B cell (primary cell): ENCODE measurements at regions not wholly inside any gene's neighbourhood (a gene's known extent, or its start where the extent isn't known, plus 50 kb on each side); places are given as distances from the start of the nearest gene placed in this dataset.

Experiments
- EZH2 ChIP-seq: IDR thresholded peaks from 2 replicates; pipeline ENCODE4 v1.6.1; 2012; ENCODE audit warnings: borderline replicate concordance, low read depth, mild to moderate bottlenecking, moderate library complexity, low read length; ENCODE audit not compliant: insufficient read depth, poor library complexity, severe bottlenecking
- TF ChIP-seq, protein P1 (sequence below): fragments of 200-600 bp; IDR thresholded peaks from one replicate; pipeline ENCODE4 v1.8.0; 2022; ENCODE audit warnings: antibody characterized with exemption, mild to moderate bottlenecking

DNA sequence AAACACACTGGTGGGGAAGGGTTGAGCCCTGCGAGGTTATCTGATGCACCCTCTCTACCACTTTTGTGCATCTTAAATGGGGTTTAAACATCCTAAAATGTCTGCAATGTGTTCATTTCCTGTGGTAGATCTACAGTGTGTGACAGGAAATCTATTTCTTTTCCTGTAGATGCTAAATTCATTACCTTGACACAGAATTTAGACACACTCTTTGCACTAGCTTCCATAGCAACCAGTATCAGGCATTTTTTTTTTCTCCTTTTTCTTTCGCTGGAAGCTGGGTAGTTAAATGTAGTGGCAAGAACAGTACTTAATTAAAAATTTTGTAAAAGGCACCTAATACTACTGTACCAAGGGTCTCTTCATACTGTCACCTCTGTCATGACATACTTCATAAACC lies 141.1 kb downstream of the RFPL4B start:
- TF ChIP-seq, protein P1, sequence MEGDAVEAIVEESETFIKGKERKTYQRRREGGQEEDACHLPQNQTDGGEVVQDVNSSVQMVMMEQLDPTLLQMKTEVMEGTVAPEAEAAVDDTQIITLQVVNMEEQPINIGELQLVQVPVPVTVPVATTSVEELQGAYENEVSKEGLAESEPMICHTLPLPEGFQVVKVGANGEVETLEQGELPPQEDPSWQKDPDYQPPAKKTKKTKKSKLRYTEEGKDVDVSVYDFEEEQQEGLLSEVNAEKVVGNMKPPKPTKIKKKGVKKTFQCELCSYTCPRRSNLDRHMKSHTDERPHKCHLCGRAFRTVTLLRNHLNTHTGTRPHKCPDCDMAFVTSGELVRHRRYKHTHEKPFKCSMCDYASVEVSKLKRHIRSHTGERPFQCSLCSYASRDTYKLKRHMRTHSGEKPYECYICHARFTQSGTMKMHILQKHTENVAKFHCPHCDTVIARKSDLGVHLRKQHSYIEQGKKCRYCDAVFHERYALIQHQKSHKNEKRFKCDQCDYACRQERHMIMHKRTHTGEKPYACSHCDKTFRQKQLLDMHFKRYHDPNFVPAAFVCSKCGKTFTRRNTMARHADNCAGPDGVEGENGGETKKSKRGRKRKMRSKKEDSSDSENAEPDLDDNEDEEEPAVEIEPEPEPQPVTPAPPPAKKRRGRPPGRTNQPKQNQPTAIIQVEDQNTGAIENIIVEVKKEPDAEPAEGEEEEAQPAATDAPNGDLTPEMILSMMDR = no peak
- no peak for TF ChIP-seq EZH2
